WTC11 (cell line): ENCODE measurements at regions not wholly inside any gene's neighbourhood (a gene's known extent, or its start where the extent isn't known, plus 50 kb on each side); places are given as distances from the start of the nearest gene placed in this dataset.

ENCODE experiments used
- AFF4 ChIP-seq: sonication (generic); formaldehyde crosslinking; IDR thresholded peaks from 2 replicates; pipeline ENCODE4 v1.8.1; 2023; ENCODE audit warnings: mild to moderate bottlenecking, missing genetic modification reagents, borderline replicate concordance
- ATF3 ChIP-seq: sonication (generic); formaldehyde crosslinking; conservative IDR thresholded peaks from 2 replicates; pipeline ENCODE4 v1.8.1; 2022; ENCODE audit warnings: mild to moderate bottlenecking, missing genetic modification reagents
- CTCF ChIP-seq: fragments of 200-600 bp; IDR thresholded peaks from 2 replicates; pipeline ENCODE4 v1.8.0; 2022; ENCODE audit warnings: antibody characterized with exemption
- ELF4 ChIP-seq: sonication (generic); formaldehyde crosslinking; IDR thresholded peaks from 2 replicates; pipeline ENCODE4 v1.8.1; 2022; ENCODE audit warnings: low read depth, mild to moderate bottlenecking, moderate library complexity, missing genetic modification reagents
- ESRRA ChIP-seq: sonication (generic); formaldehyde crosslinking; IDR thresholded peaks from 2 replicates; pipeline ENCODE4 v1.8.1; 2022; ENCODE audit warnings: mild to moderate bottlenecking, missing genetic modification reagents, borderline replicate concordance
- FOXP1 ChIP-seq: sonication (generic); formaldehyde crosslinking; IDR thresholded peaks from 2 replicates; pipeline ENCODE4 v1.8.0; 2022; ENCODE audit warnings: missing genetic modification reagents, mild to moderate bottlenecking, moderate library complexity, borderline replicate concordance
- MYBL2 ChIP-seq: sonication (generic); formaldehyde crosslinking; IDR thresholded peaks from 2 replicates; pipeline ENCODE4 v1.8.1; 2023; ENCODE audit warnings: mild to moderate bottlenecking, moderate library complexity, missing genetic modification reagents
- OVOL2 ChIP-seq: fragments of 250-450 bp; sonication (Bioruptor Pico); IDR thresholded peaks from 2 replicates; pipeline ENCODE4 v1.9.0; 2021; ENCODE audit warnings: mild to moderate bottlenecking, borderline replicate concordance
- SP1 ChIP-seq: sonication (generic); formaldehyde crosslinking; conservative IDR thresholded peaks from 2 replicates; pipeline ENCODE4 v1.8.1; 2022; ENCODE audit warnings: missing genetic modification reagents
- TEAD1 ChIP-seq: sonication (generic); formaldehyde crosslinking; IDR thresholded peaks from 2 replicates; pipeline ENCODE4 v1.8.0; 2022; ENCODE audit warnings: mild to moderate bottlenecking, missing genetic modification reagents
- TEAD4 ChIP-seq: sonication (generic); formaldehyde crosslinking; IDR thresholded peaks from 2 replicates; pipeline ENCODE4 v1.8.0; 2022; ENCODE audit warnings: mild to moderate bottlenecking, missing genetic modification reagents
- ZNF263 ChIP-seq: sonication (generic); formaldehyde crosslinking; IDR thresholded peaks from 2 replicates; pipeline ENCODE4 v1.8.1; 2022; ENCODE audit warnings: low read depth, mild to moderate bottlenecking, moderate library complexity, missing genetic modification reagents
- ZSCAN18 ChIP-seq: fragments of 250-450 bp; sonication (Bioruptor Pico); IDR thresholded peaks from 2 replicates; pipeline ENCODE4 v2.1.2; 2022; ENCODE audit warnings: mild to moderate bottlenecking, moderate library complexity
- TF ChIP-seq, protein P1 (sequence below): sonication (generic); formaldehyde crosslinking; IDR thresholded peaks from 2 replicates; pipeline ENCODE4 v1.8.1; 2023; ENCODE audit warnings: mild to moderate bottlenecking, missing genetic modification reagents, moderate library complexity

- no peak for TF ChIP-seq CTCF
- no peak for TF ChIP-seq OVOL2
- TF ChIP-seq, protein P1, sequence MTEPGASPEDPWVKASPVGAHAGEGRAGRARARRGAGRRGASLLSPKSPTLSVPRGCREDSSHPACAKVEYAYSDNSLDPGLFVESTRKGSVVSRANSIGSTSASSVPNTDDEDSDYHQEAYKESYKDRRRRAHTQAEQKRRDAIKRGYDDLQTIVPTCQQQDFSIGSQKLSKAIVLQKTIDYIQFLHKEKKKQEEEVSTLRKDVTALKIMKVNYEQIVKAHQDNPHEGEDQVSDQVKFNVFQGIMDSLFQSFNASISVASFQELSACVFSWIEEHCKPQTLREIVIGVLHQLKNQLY = no peak
- TF ChIP-seq SP1 = no peak
- TF ChIP-seq TEAD4 (CRISPR knock-in tag) = no peak
- TF ChIP-seq FOXP1 (CRISPR knock-in tag) = no peak
- no peak for TF ChIP-seq ZNF263
- no peak for TF ChIP-seq ZSCAN18 (CRISPR knock-in tag)
- no peak for TF ChIP-seq TEAD1 (CRISPR knock-in tag)
- TF ChIP-seq ESRRA (CRISPR knock-in tag) = no peak
- TF ChIP-seq ATF3 (CRISPR knock-in tag) = no peak
- TF ChIP-seq MYBL2 (CRISPR knock-in tag) = no peak
- no peak for TF ChIP-seq AFF4 (CRISPR knock-in tag)
- no peak for TF ChIP-seq ELF4
Observed at GRCh38 chr1:183733715-183734114, 71.2 kb upstream of the RGL1 start.
